PC-9 (cell line): ENCODE measurements at regions not wholly inside any gene's neighbourhood (a gene's known extent, or its start where the extent isn't known, plus 50 kb on each side); places are given as distances from the start of the nearest gene placed in this dataset.

ENCODE experiments used
- BruUV-seq: library from RNA; stranded (reverse); fragments of 400-500 nt; replicated peaks from 2 replicates; lab custom pipeline; 2021; lab: Mats Ljungman, UMichigan
- CTCF ChIA-PET: fragments of 300-600 bp; sonication (Branson Sonifier 250); formaldehyde crosslinking; loops from one replicate; lab custom pipeline; 2022; ENCODE audit warnings: antibody characterized with exemption; lab: Charles Lee
- POLR2A ChIA-PET: fragments of 300-600 bp; sonication (Branson Sonifier 250); formaldehyde crosslinking; loops from one replicate; lab custom pipeline; 2022; ENCODE audit warnings: antibody characterized with exemption; ENCODE audit not compliant: unreplicated experiment; lab: Charles Lee
- DNase-seq, 2 experiments: peaks; one replicate each; pipeline versions ENCODE4 v3.0.0 to v3.0.0-alpha.2; 2015 to 2022; ENCODE audit warnings: mixed read lengths in 1 of 2
- H2AFZ ChIP-seq: fragments of 200-600 bp; sonication (generic); 2 replicates; pipeline ENCODE4 v1.8.1; 2017; ENCODE audit warnings: antibody characterized with exemption
- H3F3A ChIP-seq: fragments of 200-600 bp; sonication (generic); 2 replicates; pipeline ENCODE4 v1.8.1; 2017; ENCODE audit warnings: antibody characterized with exemption, mild to moderate bottlenecking, low read depth; ENCODE audit not compliant: insufficient read depth
- H3K27ac ChIP-seq: fragments of 200-600 bp; sonication (generic); 2 replicates; pipeline ENCODE4 v1.6.1; 2016; ENCODE audit warnings: mixed run types
- H3K27me3 ChIP-seq: fragments of 200-600 bp; sonication (generic); 2 replicates; pipeline ENCODE4 v1.6.1; 2016; ENCODE audit warnings: low read depth, mixed run types; ENCODE audit not compliant: insufficient read depth
- H3K36me3 ChIP-seq: fragments of 200-600 bp; sonication (generic); 2 replicates; pipeline ENCODE4 v1.6.1; 2016; ENCODE audit warnings: low read depth, mixed run types
- H3K4me1 ChIP-seq: fragments of 200-600 bp; sonication (generic); replicated peaks from 2 replicates; pipeline ENCODE4 v1.6.1; 2016; ENCODE audit warnings: mixed run types; ENCODE audit not compliant: insufficient read depth
- H3K4me2 ChIP-seq: fragments of 200-600 bp; sonication (generic); 2 replicates; pipeline ENCODE4 v1.6.1; 2017; ENCODE audit warnings: mixed run types
- H3K4me3 ChIP-seq: fragments of 200-600 bp; sonication (generic); 2 replicates; pipeline ENCODE4 v1.6.1; 2016; ENCODE audit warnings: mixed run types
- H3K79me2 ChIP-seq: fragments of 200-600 bp; sonication (generic); 2 replicates; pipeline ENCODE4 v1.6.1; 2017; ENCODE audit warnings: low read depth, mixed run types
- H3K9me2 ChIP-seq: fragments of 200-600 bp; sonication (generic); 2 replicates; pipeline ENCODE4 v1.8.1; 2017; ENCODE audit warnings: mild to moderate bottlenecking; ENCODE audit not compliant: insufficient read depth
- H3K9me3 ChIP-seq: fragments of 200-600 bp; sonication (generic); 2 replicates; pipeline ENCODE4 v1.8.1; 2016; ENCODE audit warnings: low read depth; ENCODE audit not compliant: insufficient read depth
- H4K20me1 ChIP-seq: fragments of 200-600 bp; sonication (generic); 2 replicates; pipeline ENCODE4 v1.8.1; 2017; ENCODE audit not compliant: insufficient read depth
- EZH2 ChIP-seq: fragments of 200-600 bp; sonication (generic); IDR thresholded peaks from 2 replicates; pipeline ENCODE4 v1.8.0; 2017; ENCODE audit warnings: antibody characterized with exemption, low read depth
- intact Hi-C: fragments of 100-400 bp; cut with micrococcal nuclease; formaldehyde crosslinking; loops from one replicate; pipeline ENCODE4 v1.10.0; 2022; ENCODE audit not compliant: unreplicated experiment
- TF ChIP-seq, protein P1 (sequence below): fragments of 200-600 bp; sonication (generic); conservative IDR thresholded peaks from 2 replicates; pipeline ENCODE4 v1.6.1; 2017; ENCODE audit warnings: mixed run types, antibody characterized with exemption, mild to moderate bottlenecking, moderate library complexity

DNA sequence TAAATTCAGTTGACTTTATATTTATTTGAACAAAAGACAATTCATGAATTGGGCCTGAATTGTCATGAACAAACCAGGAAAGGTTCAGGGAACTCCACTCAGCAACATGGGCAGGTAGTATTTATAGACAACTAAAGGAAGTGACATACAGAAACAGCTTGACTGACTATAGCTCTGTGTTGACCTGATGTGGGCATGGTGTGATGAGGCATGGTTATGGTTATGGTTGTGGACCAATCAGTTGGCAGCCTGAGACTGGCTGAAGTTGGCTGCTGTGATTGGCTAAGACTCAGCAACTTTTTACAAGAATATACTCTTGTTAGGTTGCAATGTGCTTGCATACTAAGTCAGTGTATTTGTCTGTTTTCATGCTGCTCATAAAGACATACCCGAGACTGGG is 108.4 kb downstream of the HS3ST3B1 start:
- no peak for DNase-seq
- no TSS peak for BruUV-seq
- H3K9me2 ChIP-seq: no peaks in the 10 kb centered on the region
- POLR2A ChIA-PET: no interaction called here
- no peak overlapping the region for H3K4me3 ChIP-seq
- H3K27ac ChIP-seq: no peak overlapping the region
- TF ChIP-seq EZH2: no peak
- TF ChIP-seq, protein P1, sequence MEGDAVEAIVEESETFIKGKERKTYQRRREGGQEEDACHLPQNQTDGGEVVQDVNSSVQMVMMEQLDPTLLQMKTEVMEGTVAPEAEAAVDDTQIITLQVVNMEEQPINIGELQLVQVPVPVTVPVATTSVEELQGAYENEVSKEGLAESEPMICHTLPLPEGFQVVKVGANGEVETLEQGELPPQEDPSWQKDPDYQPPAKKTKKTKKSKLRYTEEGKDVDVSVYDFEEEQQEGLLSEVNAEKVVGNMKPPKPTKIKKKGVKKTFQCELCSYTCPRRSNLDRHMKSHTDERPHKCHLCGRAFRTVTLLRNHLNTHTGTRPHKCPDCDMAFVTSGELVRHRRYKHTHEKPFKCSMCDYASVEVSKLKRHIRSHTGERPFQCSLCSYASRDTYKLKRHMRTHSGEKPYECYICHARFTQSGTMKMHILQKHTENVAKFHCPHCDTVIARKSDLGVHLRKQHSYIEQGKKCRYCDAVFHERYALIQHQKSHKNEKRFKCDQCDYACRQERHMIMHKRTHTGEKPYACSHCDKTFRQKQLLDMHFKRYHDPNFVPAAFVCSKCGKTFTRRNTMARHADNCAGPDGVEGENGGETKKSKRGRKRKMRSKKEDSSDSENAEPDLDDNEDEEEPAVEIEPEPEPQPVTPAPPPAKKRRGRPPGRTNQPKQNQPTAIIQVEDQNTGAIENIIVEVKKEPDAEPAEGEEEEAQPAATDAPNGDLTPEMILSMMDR: no peak
- H3F3A ChIP-seq: no peaks in the 10 kb centered on the region
- no peaks in the 10 kb centered on the region for H3K36me3 ChIP-seq
- no peaks in the 10 kb centered on the region for H3K79me2 ChIP-seq
- H3K9me3 ChIP-seq: no peaks in the 10 kb centered on the region
- peaks cover under 1% of the 10 kb centered on the region; the same call in 1 of the 2 replicates for H3K27me3 ChIP-seq
- no peak overlapping the region for H3K4me2 ChIP-seq
- no peak overlapping the region for H2AFZ ChIP-seq
- CTCF ChIA-PET: no interaction called here
- H4K20me1 ChIP-seq: no peaks in the 10 kb centered on the region
- intact Hi-C loops: no loop called here
- no peaks in the 10 kb centered on the region for H3K4me1 ChIP-seq

DNA sequence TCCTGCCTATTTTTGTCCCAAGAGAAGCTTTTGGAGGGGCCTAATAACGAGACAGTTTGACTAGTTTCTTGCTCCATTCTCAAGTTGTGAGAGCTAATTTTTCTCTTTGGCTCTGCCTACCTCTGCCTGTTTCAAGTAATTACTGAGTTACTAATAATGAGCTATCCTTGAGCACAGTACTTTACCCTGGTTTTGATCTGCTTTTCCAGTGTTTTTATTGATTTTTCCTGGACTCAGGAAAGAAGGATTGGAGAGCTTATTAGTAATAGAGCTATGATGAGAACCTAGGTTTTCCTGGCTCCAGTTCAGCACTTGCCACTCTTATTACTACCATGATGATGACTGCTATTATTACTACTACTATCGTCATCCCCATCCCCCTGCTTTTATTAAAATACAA is 106.7 kb downstream of the HS3ST3B1 start:
- no peak for TF ChIP-seq EZH2
- TF ChIP-seq, protein P1: no peak
- Histone ChIP-seq H4K20me1 (no peaks in the 10 kb centered on the region), H3K4me2 (no peak overlapping the region), H3F3A (no peaks in the 10 kb centered on the region), H3K4me1 (no peaks in the 10 kb centered on the region), H3K9me3 (no peaks in the 10 kb centered on the region), H3K4me3 (no peak overlapping the region), H3K36me3 (no peaks in the 10 kb centered on the region), H3K27ac (no peak overlapping the region), H2AFZ (no peak overlapping the region), H3K79me2 (no peaks in the 10 kb centered on the region), H3K9me2 (no peaks in the 10 kb centered on the region), H3K27me3 (no peaks in the 10 kb centered on the region)
- CTCF ChIA-PET: no interaction called here
- intact Hi-C loops: no loop called here
- BruUV-seq: no TSS peak
- DNase-seq: no peak
- POLR2A ChIA-PET: no interaction called here

DNA sequence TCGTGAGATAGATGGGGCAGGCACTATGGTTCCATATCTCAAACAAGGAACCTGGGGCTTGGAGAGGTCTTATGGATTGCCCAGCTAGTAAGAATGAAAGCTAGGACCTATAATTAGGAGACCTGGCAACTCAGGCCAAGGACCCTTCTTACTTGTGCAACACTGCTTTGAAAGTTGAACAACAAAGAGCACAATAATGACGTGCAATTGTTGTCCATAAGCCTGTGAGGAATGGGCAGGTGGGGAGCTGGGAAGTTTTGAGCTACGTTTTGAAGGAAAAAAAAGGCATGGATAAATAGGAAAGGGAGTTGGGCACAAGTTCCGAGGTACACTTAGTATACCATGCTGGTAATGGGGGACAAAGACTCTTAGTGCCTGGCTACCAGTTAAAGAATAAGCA is 104.3 kb downstream of the HS3ST3B1 start:
- POLR2A ChIA-PET: no interaction called here
- no peaks in the 10 kb centered on the region for H3K36me3 ChIP-seq

More for the DNA sequence above, 104.3 kb downstream of the HS3ST3B1 start:
- no peak for DNase-seq
- H3K9me3 ChIP-seq: no peaks in the 10 kb centered on the region
- intact Hi-C loops: no loop called here
- BruUV-seq: no TSS peak
- no peaks in the 10 kb centered on the region for H3K9me2 ChIP-seq
- no peaks in the 10 kb centered on the region for H3K4me1 ChIP-seq
- H2AFZ ChIP-seq: no peak overlapping the region
- CTCF ChIA-PET: no interaction called here
- no peaks in the 10 kb centered on the region for H3K27me3 ChIP-seq
- TF ChIP-seq EZH2: no peak
- TF ChIP-seq, protein P1: no peak
- H3K4me3 ChIP-seq: no peak overlapping the region
- no peak overlapping the region for H3K27ac ChIP-seq
- H3F3A ChIP-seq: no peaks in the 10 kb centered on the region
- no peak overlapping the region for H3K4me2 ChIP-seq
- no peaks in the 10 kb centered on the region for H3K79me2 ChIP-seq
- no peaks in the 10 kb centered on the region for H4K20me1 ChIP-seq
